ENCODE measurements at regions not wholly inside any gene's neighbourhood (a gene's known extent, or its start where the extent isn't known, plus 50 kb on each side); places are given as distances from the start of the nearest gene placed in this dataset.

- DNase-seq, result no peak
Measured at GRCh38 chr10:44859546-44860285, 51.4 kb upstream of the TMEM72 start.

GRCh38 chr10:44860811-44861736, 50.1 kb upstream of the TMEM72 start:
- no peak for DNase-seq
